Fibroblast of mammary gland (primary cell): ENCODE measurements at regions not wholly inside any gene's neighbourhood (a gene's known extent, or its start where the extent isn't known, plus 50 kb on each side); places are given as distances from the start of the nearest gene placed in this dataset.

Experiments used
- DNase-seq: peaks from one replicate; pipeline ENCODE4 v3.0.0-alpha.2; 2010; ENCODE audit warnings: low read depth
- H3K4me3 ChIP-seq: 2 replicates; pipeline ENCODE4 v1.5.1; 2011; ENCODE audit warnings: low read depth, mild to moderate bottlenecking, low read length, moderate library complexity; ENCODE audit not compliant: control insufficient read depth
- TF ChIP-seq, protein P1 (sequence below): conservative IDR thresholded peaks from 2 replicates; pipeline ENCODE4 v1.5.1; 2011; ENCODE audit warnings: low read depth, low read length, inconsistent platforms; ENCODE audit not compliant: control insufficient read depth, insufficient read depth

DNA sequence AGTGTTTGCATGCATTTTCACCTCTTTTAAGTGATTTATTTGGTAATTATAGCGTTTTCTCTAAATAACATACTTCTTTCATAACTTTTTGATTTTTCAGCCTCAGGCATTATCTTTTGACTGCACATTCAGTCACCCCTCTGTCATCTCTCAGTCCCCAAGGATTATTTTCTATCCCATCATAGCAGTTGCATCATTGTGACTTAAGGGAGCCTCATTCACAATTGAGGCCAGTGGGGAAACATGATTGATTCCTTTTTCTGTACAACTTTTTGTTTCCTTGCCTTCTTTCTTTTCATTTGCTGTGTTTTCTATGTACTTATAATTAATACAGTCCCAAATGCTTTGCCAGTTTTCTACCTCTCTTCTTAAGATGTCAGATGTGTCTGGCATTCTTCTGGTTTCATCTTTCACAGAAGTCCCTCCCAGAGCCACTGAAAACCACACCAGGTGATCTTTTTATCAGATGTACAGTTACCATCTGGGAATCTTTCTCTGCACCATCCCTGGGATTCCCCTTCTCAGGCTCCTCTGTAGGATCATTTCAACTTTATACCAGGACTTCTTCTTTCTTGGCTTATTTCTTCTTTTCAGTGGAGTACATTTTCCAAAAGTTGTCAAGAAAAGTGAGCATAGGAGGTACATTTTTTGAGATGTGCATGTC is 151.4 kb downstream of the RAP2B start:
- DNase-seq, result peak; percentile 22
- no peak overlapping the region for H3K4me3 ChIP-seq
- TF ChIP-seq, protein P1, sequence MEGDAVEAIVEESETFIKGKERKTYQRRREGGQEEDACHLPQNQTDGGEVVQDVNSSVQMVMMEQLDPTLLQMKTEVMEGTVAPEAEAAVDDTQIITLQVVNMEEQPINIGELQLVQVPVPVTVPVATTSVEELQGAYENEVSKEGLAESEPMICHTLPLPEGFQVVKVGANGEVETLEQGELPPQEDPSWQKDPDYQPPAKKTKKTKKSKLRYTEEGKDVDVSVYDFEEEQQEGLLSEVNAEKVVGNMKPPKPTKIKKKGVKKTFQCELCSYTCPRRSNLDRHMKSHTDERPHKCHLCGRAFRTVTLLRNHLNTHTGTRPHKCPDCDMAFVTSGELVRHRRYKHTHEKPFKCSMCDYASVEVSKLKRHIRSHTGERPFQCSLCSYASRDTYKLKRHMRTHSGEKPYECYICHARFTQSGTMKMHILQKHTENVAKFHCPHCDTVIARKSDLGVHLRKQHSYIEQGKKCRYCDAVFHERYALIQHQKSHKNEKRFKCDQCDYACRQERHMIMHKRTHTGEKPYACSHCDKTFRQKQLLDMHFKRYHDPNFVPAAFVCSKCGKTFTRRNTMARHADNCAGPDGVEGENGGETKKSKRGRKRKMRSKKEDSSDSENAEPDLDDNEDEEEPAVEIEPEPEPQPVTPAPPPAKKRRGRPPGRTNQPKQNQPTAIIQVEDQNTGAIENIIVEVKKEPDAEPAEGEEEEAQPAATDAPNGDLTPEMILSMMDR, result no peak

DNA sequence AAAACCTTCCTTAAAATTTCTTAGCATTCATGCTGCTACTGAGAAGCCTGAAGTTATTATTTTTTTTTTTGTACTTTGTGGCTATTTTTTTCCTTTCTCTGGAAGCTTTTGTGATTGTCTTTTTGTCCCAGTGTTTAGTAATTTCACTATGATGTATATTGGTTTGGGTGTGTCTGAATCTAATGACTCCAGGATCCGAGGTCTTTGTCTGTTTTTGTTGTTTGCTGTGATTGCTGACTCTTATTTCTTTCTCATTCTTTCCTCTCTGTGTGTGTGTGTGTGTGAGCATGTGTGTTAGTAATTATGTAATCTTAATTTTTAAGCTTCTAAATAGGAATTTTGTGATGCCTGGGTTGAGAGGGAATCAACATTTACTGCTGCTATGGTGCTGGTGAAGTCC is 152.0 kb downstream of the RAP2B start:
- H3K4me3 ChIP-seq, result no peak overlapping the region
- DNase-seq, result no peak
- TF ChIP-seq, protein P1, result no peak

DNA sequence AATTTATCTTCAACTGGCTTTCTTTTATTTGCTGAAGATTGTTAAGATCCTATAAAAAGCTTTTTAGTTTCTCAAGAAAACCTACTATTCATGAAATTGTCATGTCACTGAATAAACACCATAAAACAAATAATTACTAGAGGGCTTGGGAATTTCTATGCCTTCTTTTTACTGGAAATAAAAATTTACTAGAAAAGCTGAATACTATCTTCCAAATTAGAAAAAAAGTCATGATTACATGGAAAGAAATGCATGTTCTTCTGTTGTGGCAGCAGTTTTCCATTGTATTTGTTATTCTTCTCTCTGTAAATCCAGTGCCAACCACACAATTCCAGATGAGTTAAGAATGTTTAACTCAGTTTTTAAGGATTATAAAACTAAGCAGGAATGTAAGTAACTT is 153.8 kb downstream of the RAP2B start:
- no peak overlapping the region for H3K4me3 ChIP-seq
- TF ChIP-seq, protein P1, result no peak
- no peak for DNase-seq

DNA sequence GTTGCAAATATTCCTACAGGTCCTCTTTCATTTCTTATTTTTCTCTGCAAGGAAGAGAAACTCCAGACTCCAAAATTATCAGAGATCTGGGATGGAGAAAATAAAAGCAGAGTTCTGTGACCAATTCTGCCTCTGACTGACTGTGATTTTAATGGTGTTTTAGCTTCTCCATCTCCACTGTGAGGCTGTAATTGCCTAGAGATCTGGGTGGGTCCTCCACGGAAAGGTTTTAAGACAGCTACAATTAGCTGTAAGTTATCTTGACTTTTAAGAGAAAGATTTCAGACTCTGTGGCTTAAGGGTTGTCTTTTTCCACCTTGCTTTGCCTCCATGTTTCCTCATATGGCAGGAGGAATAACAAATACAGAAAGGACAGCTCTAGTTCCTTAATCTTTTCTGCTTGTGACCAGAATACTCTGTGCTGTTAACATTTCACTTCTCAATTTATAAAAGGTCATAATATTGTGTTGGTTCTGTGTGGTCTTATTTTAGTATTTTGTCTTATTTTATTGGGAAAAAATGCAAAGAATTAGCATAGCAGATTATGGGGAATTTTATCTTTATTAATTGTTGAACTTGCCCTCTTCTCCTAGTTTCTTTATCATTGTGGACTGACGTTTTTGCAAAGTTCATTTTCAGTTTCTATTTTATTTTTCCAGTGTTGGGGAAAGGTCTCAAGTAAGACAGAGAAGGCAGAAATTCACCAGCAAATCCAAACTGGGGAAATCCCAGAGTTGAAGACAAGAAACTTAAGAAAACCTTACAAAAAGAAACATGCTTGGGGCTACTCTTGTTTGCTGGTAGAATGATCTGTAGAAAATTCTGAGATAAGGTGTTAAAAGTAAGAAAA is 157.9 kb downstream of the RAP2B start:
- TF ChIP-seq, protein P1, result no peak
- no peak overlapping the region for H3K4me3 ChIP-seq
- DNase-seq, result no peak

DNA sequence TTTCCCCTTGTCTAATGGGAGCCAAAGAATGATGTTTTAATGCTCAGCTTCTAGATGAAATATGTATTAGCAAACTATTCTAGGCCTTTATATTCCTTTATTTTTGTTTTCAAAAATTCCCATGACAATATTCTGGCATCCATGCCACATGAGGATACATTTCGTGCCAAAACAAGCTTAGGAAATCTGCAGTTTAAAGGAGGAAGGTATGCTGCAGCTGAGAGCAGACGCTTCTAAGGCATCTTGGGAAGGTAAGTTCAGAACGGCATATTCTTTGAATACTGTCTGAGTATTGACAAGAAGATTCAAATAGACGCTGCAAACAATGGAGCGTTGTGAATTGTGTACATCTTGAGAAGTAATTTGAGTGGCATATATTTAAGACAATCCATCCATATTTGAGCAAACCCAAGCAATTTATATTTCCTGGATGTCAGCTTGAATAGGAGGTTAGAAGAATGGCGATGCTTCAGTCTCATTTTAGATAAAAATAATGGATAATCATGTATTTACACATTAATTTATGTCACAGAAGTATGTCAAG is 158.6 kb downstream of the RAP2B start:
- DNase-seq, result no peak
- TF ChIP-seq, protein P1, result no peak
- no peak overlapping the region for H3K4me3 ChIP-seq

DNA sequence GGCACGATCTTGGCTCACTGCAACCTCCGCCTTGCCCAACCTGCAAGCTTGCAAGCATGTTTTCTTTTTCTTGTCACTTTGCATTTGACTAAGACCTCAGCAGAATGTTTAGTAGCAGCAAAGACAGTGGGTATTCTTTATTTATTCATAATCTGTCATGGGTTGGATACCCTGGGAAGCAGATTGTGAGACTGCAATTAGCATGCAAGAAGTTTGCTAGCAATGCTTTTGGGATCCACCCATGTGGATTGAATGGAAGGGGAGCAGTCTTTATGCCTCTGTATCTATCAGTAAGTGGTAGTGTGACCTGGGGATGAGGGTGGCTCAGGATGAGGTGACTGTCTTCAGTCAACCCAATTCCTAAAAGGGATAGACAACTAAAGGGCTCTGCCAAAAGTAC is 166.7 kb downstream of the RAP2B start:
- TF ChIP-seq, protein P1, result no peak
- no peak for DNase-seq
- no peak overlapping the region for H3K4me3 ChIP-seq
